Stimulated activated CD4-positive, alpha-beta T cell treated with anti-CD3 and anti-CD28 coated beads, Interleukin-4, amount 100 ng/mL, for 1 hour (primary cell): ENCODE measurements at regions not wholly inside any gene's neighbourhood (a gene's known extent, or its start where the extent isn't known, plus 50 kb on each side); places are given as distances from the start of the nearest gene placed in this dataset.
"Not testable (repeated sequence)": the region's sequence is repeated elsewhere in the genome, so short reads cannot be mapped to it uniquely, and the experiment has no call there.

Source experiments
- DNase-seq: peaks from one replicate; pipeline ENCODE4 v3.0.0-alpha.2; 2020

DNA sequence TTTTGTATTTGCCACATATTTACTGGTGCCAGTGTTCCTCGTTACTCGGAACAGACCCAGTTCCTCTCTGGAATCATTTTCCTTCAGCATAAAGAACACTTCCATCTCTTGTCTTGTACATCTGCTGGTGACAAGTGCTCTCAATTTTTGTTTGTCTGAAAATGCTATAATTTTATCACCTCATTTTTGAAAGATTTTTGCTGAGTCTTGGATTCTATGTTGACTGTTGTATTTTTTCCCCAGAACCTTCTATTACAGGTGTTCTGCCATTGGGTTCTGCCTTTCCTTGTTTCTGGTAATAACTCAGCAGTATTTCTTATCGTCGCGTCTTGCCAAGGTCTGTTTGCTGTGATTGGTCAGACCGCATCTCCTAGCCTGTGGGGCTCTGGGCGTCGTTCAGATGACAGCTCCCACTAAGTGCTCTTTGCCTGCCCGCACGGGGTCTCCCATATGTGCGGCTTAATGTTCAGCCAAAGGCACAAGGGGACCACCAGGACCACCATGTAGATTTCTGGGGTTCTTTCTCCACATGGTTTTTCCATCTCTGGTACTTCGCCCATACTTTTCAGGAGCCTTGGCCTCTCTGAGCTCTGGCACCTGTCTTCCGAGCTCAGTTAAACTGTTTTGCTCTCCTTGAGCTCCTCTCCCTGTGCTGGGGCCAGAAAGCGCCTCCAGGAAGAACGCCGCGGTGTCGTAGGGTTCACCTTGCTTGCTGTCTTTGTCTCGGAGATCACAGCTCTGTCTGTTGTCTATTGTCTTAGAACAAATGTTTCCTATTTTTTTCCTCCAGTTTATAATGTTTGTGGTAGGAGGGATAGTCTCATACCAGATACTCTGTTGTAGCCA is 80.0 kb downstream of the METRNL start:
- DNase-seq: no peak

DNA sequence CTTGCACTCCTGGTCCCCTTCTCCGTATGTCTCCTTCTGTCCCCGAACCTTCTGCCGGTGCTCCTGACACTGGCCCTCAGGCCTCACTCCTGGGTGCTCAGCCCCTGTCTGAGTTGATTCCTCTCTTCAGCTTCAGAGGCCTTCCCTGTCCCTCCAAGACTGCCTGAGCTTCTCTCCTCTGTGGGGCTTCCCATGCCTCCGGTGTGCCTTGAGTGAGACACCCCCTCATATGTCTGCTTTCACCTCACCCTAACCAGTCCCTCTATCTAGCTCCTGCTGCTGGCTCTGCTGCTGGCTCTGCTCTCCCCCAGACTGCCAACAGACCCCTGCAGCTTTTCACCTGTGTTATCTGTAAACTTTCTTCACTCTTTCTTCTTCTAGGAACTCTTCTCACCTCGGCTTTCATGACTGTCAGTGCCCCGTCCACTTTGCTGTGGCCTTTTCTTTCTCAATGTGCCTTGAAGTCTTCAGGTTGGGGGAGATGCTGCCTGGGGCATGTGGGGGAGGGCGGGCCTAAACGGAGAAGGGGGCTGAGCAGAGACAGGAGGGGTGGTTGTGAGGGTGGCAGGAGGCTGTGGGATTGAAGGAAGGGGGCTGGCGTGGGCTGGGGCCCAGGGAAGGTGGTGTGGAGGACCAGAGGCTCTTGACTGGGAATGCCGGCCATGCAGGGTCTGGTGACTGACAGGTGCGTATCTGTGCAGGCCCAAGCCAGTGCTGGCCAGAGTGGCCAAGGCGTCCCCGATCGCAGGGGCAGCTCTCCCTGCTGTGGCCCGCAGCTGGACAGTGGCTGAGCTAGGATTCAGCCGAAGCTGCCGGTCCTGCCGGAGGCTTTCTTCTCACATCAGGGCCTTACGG is 81.3 kb downstream of the METRNL start:
- no peak for DNase-seq

DNA sequence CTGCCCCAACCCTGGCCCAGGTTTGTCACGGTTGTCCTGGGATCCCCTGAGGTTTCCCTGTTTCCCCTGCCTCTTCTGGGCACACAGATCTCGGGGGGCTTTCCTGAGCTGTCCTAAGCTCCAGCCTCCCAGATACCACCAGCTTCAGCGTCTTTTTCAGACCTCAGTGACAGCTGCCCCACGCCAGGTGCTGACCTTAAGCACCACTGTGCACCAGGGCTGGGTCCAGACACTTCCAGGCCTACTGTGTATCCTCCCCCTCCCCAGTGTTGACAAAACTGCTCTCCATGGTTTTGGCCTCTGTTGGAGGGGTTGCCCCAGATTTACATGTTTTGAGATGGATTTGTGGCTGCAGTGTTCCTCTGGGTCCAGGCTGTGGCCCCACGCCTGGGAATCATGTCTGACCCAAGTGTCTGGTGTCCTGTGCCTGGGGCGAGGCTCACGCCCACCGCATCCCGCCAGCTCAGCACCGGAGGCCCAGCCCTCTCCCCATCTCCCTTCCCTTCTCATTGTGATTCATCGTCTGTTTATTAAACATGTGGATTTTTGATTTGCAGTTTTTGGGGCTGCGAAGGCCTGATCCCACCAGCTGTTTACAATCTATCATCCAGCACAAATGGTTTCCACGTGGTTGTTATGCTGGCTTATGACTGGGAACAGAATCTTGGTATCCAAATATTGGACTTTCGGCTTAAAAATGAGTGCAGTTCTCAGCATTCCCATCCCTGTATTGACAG is 82.1 kb downstream of the METRNL start:
- no peak for DNase-seq

DNA sequence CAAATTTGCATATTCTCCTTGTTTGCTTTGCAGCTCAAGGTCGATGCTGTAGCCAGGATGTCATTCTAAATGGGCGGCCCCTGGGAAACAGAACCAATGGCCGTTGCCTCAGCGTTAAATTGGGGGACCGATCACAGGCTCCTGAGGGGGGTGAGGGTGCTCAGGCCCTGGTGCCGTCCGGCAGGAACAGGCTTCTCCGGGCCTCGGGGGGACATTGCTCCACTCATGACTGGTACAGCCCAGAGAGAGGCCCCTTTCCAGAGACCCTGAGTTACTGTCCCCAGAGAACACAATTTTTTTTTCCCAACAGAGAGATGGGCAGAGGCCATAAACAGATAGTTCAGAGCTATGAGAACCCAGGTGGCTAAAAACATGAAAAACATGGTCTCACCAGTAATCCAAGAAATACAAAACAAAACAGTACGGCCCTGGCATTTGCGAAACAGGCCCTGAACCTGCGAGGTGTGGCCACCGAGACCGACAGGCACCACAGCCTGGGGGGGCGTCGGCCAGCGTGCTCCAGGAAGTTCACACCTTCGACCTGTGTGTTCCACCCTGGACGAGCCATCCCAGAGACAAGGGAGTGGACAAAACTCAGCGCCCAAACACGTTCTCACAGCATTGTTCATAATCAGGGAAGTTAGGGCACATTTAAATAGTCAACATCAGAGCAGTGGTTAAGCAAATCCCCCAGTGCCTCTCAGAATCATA is 82.8 kb downstream of the METRNL start:
- DNase-seq: no peak

DNA sequence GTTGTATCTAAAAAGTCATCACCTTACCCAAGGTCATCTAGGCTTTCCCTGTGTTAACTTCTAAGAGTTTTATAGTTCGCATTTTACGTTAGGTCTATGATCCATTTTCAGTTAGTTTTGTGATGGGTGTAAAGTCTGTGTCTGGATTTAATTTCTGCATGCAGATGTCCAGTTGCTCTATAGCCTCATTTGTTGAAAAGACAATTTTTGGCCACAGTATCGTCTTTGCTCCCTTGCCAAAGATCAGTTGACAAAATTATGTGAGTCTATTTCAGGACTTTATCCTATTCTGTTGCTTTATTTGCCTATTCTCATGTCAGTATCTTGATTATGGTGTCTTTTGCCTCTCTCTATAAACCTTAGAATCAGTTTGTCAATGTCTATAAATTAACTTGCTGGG is 85.1 kb downstream of the METRNL start:
- DNase-seq: no peak

DNA sequence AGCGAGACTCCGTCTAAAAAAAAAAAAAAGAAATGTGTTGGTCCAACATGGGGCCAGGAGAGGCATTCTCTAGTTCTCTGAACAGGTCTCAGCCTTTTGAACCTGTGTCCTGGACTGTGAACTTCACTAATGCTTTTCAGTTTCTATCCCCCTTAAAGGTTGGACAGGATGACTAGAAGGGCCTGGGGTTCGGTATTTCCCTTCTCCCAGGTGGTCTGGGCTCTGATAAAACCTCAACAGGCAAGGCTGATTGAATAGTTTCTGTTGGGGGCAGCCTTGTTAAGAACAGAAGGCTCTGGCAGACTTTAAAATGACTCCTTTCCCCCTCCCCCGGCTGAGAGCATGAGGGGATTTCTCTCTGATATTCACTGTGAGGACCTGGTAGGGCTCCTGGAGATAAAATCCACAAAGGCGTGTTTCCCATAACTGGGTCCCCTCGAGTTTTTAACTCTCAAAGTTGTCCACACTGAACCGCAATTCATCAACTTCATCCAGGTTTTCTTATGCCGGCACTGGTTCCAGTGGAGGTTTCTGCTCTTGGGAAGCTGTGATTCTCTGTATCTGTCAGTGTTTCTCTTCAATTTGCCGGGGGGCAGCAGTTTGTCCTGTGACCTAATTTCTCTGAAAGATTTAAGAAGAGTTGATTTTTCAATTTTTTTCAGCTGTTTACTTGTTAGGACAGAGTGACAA is 91.3 kb downstream of the METRNL start:
- DNase-seq: no peak

DNA sequence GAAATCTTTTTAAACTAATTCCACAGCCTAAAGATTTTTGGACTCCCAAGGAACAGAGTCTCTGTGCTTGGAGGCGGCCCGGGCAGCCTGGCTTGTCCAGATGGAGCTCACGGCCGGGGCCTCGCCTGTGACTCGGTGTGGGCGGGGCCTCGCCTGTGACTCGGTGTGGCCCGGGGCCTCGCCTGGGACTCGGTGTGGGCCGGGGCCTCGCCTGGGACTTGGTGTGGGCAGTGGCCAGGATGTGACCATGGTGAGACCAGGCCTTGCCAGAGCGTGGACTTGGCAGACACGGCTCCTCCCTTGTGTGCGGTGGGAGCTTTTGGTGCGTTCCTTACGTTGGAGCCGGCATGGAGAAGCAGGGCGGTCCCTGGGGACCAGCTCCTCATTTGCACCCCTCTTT is 92.3 kb downstream of the METRNL start:
- DNase-seq: no peak

DNA sequence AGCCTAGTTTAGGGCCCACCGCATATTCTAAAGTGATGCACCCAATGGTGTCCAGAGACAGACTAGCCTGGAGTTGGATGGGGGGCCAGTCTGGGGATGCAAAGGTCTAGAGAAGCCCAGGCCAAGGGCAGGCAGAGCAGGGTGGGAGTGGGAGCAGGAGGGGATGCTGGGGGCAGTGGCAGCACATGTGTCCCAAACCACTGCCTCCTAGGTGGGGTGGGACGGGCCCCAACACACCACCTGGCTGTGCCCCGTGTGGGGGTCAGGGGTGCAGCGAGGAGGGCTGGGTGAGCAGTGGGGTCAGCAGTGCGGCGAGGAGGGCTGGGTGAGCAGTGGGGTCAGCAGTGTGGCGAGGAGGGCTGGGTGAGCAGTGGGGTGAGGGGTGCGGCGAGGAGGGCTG is 92.7 kb downstream of the METRNL start:
- not testable (repeated sequence) for DNase-seq

DNA sequence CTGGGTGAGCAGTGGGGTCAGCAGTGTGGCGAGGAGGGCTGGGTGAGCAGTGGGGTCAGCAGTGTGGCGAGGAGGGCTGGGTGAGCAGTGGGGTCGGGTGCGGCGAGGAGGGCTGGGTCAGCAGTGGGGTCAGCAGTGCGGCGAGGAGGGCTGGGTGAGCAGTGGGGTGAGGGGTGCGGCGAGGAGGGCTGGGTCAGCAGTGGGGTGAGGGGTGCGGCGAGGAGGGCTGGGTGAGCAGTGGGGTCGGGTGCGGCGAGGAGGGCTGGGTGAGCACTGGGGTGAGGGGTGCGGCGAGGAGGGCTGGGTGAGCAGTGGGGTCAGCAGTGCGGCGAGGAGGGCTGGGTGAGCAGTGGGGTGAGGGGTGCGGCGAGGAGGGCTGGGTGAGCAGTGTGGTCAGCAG is 93.2 kb downstream of the METRNL start:
- DNase-seq: not testable (repeated sequence)

DNA sequence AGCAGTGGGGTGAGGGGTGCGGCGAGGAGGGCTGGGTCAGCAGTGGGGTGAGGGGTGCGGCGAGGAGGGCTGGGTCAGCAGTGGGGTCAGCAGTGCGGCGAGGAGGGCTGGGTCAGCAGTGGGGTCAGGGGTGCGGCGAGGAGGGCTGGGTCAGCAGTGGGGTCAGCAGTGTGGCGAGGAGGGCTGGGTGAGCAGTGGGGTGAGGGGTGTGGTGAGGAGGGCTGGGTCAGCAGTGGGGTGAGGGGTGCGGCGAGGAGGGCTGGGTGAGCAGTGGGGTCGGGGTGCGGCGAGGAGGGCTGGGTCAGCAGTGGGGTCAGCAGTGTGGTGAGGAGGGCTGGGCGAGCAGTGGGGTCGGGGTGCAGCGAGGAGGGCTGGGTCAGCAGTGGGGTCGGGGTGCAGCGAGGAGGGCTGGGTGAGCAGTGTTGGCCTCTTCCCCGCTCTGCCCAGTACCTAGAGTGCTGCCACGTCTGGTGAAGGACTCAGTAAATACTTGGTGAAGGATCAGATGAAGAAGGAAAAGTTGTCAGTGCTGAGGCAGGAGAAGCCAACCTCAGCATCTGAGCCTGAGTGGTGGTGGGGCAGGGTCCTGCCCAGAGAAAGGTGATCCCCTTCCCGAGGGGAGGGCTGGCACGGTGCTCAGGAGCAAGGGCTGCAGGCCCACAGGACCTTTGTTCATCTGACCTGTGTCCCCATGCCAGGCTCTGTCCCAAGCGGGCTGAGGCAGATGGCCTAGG is 93.9 kb downstream of the METRNL start:
- not testable (repeated sequence) for DNase-seq

DNA sequence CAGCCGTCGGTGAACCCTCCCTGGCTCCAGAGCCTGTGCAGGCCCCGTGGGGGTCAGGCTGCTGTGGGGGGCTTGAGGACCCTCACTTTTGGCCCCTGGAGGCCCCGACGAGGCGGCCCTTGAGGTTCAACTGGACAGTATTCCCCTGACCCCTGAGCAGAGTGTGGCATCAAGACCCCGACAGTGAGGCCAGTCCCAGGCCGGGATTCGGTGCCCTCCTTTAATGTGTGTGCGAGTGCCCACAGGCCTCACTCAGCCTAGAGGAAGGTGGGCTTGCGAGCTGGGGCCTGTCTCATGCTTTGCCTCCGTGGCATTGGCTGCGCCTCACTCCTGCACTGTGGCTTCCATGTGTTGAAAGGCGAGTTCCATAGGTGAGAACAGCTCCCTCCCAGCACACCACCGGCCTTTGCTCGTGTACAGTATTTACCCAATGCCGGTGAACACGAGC is 94.5 kb downstream of the METRNL start:
- no peak for DNase-seq

DNA sequence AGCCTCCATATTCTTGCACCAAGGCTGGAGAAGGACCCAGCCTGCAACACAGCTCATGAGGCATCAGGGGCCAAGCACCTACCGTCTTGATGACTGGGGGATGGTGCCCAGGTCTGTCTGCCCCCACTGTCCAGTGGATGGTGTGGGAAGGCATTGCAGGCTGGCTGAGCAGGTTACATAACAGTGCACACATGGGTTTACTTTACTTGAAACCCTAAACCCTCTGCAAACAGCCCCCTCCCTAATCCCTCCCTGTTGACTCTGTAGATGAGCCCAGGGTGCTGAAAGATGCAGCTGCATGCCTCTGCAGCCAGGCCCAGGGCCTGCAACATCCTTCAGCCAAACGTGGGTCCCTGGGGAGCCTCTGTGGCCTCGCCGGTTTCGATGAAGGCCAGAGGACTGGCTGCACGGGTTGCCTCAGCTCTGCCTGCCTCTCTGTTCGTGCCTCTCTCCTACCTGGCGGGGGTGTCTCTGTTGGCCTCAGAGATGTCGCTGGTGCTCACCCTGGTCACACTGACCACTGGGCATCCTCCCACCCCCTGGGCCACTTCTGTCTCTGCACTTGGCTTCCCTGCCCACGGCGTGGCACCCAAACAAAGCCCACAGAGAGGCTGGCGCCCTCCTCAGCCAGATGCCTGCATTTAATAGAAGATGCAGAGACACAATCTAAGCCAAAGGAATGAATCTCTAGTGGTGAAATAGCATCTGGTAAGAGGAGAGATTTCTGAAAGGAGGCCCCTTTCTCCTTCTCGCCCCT is 95.1 kb downstream of the METRNL start:
- DNase-seq: no peak

DNA sequence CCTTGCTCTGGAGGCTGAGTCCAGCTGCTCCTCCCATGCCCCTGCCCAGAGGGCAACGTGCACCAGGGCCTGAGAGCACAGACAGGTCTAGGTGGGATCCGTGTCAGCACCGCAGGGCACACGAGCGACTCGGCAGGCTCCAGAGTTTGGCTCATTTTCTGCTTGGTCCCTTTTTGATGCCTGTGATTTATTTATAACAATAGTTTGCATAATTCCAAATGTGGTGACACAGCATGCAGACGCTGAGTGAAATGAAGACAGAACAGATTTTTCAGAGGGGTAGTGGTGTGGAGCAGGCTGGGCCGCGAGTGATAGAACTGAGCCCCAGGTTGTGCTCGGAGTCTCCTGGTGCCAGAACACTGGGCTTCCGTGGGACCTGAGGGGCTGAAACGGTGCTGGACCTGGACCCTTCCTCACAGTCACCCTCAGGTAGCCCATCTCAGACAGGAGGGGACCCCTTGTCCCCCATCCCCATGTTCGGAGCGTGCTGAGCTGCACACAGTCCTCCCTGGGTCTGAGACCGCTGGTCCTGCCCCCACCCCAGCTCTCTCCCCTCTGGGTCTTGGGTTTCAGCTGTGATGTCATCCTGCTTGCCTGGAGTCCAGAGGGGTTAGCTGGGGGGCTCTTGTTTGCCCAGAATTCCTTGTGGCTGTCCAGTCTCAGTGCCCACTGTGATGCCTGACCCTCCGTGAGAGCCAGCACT is 95.9 kb downstream of the METRNL start:
- DNase-seq: no peak

DNA sequence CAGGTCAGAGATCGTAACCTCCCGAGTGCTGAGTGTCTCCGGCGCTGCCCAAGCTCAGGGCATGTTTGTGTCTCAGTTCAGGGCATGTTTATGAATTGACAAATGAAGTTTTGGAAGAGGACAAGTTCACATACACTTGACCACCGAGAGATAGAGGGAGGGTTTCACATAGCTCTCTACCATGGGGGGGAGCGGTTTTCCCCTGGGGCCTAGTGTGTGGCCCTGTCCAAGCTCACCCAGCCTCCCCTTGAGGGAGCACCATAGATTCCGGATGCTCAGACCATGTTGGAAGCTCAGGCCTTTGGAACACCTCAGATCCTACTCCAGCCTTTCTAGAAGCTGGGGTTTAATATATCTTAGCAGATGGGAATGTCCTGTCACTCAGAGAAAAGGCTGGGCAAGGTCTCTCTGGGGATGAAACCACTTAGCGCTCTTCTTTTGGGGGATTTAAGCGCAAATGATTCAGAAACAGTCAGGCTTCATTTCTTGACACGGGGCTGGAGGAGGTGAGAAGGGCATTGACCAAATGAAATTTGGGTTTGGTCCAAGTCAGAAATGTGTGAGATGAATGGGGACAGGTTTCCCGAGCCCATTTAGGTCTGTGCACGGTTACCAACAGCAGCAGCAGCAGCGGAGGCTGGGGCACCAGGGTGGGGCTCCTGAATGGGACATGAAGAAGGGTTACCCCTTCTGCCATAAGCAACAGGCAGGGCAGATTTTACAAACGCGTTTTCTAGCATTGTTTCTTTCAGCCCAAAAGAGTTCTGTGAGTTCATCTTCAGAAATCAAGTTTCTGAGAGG is 96.6 kb downstream of the METRNL start:
- no peak for DNase-seq

DNA sequence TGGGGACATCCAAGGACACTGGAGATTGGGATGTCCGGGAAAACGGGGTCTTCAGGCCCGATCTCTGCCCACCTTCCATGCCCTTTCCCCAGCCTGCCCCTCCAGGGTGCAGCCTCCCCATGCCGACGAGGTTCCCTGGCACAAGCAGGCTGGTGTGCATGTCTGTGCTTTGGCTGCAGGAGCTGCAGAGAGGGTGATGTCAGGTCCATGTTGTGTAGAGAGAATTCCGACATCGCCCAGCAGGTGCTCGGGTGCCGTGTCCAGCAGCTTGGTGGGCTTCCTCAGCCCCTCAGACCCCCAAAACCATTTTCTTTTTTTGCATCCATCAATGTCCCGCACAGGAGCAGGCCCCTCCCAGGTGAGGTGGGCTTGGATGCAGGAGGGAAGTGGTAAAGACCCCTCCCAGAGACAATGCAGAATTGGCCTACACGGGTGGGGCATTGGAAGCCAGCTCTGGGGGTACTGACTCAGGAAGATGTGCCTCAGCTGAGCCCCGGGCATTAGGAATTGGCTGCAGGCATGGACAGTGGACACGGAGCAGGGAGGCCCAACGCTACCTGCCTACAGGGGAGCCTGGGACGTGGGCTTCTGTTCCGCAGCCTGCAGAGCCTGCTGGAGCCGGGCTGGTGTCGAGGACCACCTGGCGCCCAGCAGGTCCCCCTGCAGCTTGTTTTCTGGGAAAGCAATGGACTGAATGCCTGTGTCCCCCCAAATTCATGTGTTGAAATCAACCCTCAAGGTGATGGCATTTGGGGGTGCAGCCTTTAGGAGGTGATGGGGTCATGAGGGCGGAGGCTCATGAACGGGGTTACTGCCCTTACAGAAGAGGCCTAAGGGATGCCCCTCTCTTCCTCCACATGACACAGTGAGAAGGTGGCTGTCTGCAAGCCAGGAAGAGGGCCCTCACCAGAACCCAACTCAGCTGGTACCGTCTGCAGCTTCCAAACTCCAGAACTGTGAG is 97.5 kb downstream of the METRNL start:
- DNase-seq: no peak

DNA sequence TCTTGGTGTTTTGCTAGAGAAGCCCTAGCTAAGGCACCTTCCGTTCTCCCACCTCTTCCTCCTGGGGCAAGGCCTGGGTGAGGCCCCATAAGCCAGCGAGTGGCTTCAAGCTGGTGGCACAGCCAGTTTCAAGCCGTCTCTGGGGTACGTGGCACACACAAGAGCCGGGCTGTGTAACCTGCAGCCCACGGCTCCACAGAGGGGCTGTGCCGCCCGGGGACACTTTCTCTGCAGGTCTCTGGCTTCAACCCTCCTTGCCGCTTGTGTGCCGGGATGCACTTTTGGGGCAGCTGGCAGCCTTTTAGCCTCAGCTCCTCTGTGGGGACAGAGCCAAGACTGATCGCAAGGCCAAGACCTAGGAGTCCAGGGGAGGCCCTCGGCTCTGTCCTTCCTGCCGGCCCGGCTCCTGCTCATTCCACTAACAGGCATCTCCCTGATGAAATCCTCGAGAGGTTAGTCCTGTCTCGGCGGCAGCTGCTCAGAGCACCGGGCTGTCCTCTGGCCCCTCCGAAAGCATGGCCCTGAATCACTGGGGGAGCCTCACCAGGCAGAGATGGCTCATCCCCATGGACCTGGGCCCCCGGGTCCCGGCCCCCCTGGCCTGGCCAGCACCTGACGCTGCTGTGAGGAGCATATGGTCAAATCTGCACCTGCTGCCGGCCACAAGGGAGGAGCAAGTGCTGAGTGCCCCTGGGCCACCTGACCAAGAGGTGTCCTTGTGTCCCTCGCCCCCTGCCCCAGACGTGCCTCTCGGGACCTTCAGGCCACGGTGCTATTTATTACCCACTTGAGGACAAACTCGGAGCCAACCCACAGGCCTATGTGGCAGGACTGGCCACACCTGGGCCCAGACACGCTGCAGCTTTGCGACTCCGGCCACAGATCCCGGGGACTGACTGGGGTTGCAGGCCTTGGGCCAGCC is 98.5 kb downstream of the METRNL start:
- DNase-seq: no peak
